ENCODE measurements at regions not wholly inside any gene's neighbourhood (a gene's known extent, or its start where the extent isn't known, plus 50 kb on each side); places are given as distances from the start of the nearest gene placed in this dataset.

DNA sequence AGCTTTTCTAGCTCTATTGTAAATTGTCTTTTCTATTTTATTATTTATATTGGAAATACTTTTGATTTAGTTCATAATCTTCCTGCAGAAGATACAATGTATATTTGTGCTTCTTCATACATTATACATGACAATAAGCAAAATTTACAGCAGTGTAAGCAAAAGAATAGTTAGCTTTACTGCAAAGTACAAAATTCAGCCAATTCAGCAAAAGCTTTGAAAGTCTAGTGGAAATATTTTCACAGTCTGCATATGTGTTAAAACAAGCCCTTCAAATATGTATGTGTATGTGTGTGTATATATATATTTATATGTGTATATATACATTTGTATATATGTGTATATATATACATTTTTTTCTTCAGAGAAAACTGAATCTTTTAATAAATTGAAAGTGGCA lies 879.1 kb downstream of the SLITRK1 start:
- Histone ChIP-seq H3K36me3 (no peaks in the 10 kb centered on the region), H3K4me1 (no peaks in the 10 kb centered on the region), H3K27ac (no peak overlapping the region), H3K4me3 (no peak overlapping the region), H3K9me3 (no peaks in the 10 kb centered on the region), H3K27me3 (no peaks in the 10 kb centered on the region)
- no peak for DNase-seq
- no peak for ATAC-seq (ENCODE audit: low FRiP score in 2 of 2)
- TF ChIP-seq POLR2AphosphoS5 (IDR thresholded peaks at IDR 0.05) (no peak), EP300 (IDR thresholded peaks at IDR 0.05) (no peak), POLR2A (IDR thresholded peaks at IDR 0.05) (no peak)
- TF ChIP-seq, protein P1, sequence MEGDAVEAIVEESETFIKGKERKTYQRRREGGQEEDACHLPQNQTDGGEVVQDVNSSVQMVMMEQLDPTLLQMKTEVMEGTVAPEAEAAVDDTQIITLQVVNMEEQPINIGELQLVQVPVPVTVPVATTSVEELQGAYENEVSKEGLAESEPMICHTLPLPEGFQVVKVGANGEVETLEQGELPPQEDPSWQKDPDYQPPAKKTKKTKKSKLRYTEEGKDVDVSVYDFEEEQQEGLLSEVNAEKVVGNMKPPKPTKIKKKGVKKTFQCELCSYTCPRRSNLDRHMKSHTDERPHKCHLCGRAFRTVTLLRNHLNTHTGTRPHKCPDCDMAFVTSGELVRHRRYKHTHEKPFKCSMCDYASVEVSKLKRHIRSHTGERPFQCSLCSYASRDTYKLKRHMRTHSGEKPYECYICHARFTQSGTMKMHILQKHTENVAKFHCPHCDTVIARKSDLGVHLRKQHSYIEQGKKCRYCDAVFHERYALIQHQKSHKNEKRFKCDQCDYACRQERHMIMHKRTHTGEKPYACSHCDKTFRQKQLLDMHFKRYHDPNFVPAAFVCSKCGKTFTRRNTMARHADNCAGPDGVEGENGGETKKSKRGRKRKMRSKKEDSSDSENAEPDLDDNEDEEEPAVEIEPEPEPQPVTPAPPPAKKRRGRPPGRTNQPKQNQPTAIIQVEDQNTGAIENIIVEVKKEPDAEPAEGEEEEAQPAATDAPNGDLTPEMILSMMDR (IDR thresholded peaks at IDR 0.05): no peak

DNA sequence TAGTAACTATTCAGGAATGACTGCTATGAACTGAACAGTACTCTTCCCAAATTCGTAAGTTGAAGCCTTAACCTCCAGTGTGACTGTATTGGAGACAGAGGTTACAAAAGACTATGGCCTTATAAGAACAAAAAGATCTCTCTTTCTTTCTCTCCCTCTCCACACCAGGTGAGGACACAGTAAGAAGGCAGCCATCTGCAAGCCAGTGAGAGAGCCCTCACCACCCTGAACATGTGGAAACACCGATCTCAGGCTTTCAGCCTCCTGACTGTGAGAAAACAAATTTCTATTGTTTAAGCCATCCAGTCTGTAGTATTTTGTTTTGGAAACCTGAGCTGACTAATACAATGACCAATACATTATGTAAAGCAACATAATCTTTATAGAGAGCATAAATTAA lies 888.9 kb downstream of the SLITRK1 start:
- Histone ChIP-seq H3K36me3 (no peaks in the 10 kb centered on the region), H3K9me3 (no peaks in the 10 kb centered on the region), H3K27ac (no peak overlapping the region), H3K4me3 (no peak overlapping the region), H3K4me1 (no peaks in the 10 kb centered on the region), H3K27me3 (no peaks in the 10 kb centered on the region)
- 60 to 63% methylated on average over 2 of the region's 2 CpGs for WGBS, 2 donors
- DNase-seq (no peak), ATAC-seq (ENCODE audit: low FRiP score in 2 of 2) (no peak)
- TF ChIP-seq EP300 (IDR thresholded peaks at IDR 0.05) (no peak), POLR2A (IDR thresholded peaks at IDR 0.05) (no peak), POLR2AphosphoS5 (IDR thresholded peaks at IDR 0.05) (no peak)
- TF ChIP-seq, protein P1 (IDR thresholded peaks at IDR 0.05): no peak

GRCh38 chr13:82976499-82976898 lies 905.8 kb downstream of the SLITRK1 start:
- Histone ChIP-seq H3K36me3 (no peaks in the 10 kb centered on the region), H3K27ac (no peak overlapping the region), H3K4me1 (no peaks in the 10 kb centered on the region), H3K9me3 (no peaks in the 10 kb centered on the region), H3K4me3 (no peak overlapping the region), H3K27me3 (no peaks in the 10 kb centered on the region)
- TF ChIP-seq, protein P1 (IDR thresholded peaks at IDR 0.05): no peak
- no peak for TF ChIP-seq EP300 (IDR thresholded peaks at IDR 0.05)
- no peak for TF ChIP-seq POLR2AphosphoS5 (IDR thresholded peaks at IDR 0.05)
- no peak for TF ChIP-seq POLR2A (IDR thresholded peaks at IDR 0.05)
- ATAC-seq (ENCODE audit: low FRiP score in 2 of 2) (no peak), DNase-seq (no peak)

- Histone ChIP-seq H3K27me3 (no peaks in the 10 kb centered on the region), H3K36me3 (no peaks in the 10 kb centered on the region), H3K9me3 (no peaks in the 10 kb centered on the region), H3K4me3 (no peak overlapping the region), H3K27ac (no peak overlapping the region), H3K4me1 (no peaks in the 10 kb centered on the region)
- DNase-seq (no peak), ATAC-seq (ENCODE audit: low FRiP score in 2 of 2) (no peak)
- WGBS, 2 donors: 55 to 58% methylated on average over 7 of the region's 7 CpGs
- TF ChIP-seq, protein P1 (IDR thresholded peaks at IDR 0.05): no peak
- TF ChIP-seq EP300 (IDR thresholded peaks at IDR 0.05) (no peak), POLR2AphosphoS5 (IDR thresholded peaks at IDR 0.05) (no peak), POLR2A (IDR thresholded peaks at IDR 0.05) (no peak)
Measured at GRCh38 chr13:82963226-82964099, 918.8 kb downstream of the SLITRK1 start.

GRCh38 chr13:82962397-82962796 lies 919.9 kb downstream of the SLITRK1 start:
- Histone ChIP-seq H3K9me3 (no peaks in the 10 kb centered on the region), H3K27me3 (no peaks in the 10 kb centered on the region), H3K4me3 (no peak overlapping the region), H3K36me3 (no peaks in the 10 kb centered on the region), H3K4me1 (no peaks in the 10 kb centered on the region), H3K27ac (no peak overlapping the region)
- WGBS, 2 donors: 33 to 38% methylated on average over 3 of the region's 3 CpGs
- no peak for ATAC-seq (ENCODE audit: low FRiP score in 2 of 2)
- TF ChIP-seq, protein P1 (IDR thresholded peaks at IDR 0.05): no peak
- TF ChIP-seq POLR2AphosphoS5 (IDR thresholded peaks at IDR 0.05): no peak
- no peak for TF ChIP-seq POLR2A (IDR thresholded peaks at IDR 0.05)
- DNase-seq: no peak

Measured in upper lobe of left lung (tissue), 6 donors.